ENCODE measurements at regions not wholly inside any gene's neighbourhood (a gene's known extent, or its start where the extent isn't known, plus 50 kb on each side); places are given as distances from the start of the nearest gene placed in this dataset.
A peak's percentile ranks its signal among the peaks of the same experiment; 100 is the strongest.

- Histone ChIP-seq H3K36me3 (ENCODE audit: control insufficient read depth in 1 of 2, insufficient read depth in 2 of 2, low read length in 1 of 2) (no peaks in the 10 kb centered on the region), H3K4me1 (ENCODE audit: control insufficient read depth in 1 of 2, insufficient read depth in 2 of 2, low read length in 2 of 2) (peaks cover 0 to 2% of the 10 kb centered on the region in 2 donors), H3K27me3 (ENCODE audit: control insufficient read depth in 1 of 2, insufficient read depth in 2 of 2, low read length in 1 of 2) (no peaks in the 10 kb centered on the region), H3K4me3 (ENCODE audit: low read length in 2 of 2) (no peak overlapping the region), H3K9me3 (ENCODE audit: control insufficient read depth, low read length) (no peaks in the 10 kb centered on the region), H3K27ac (ENCODE audit: low read depth in 1 of 2, low read length in 2 of 2) (peak overlapping the region in 1 of 2 donors; percentile 70)
- WGBS, 2 donors = 14 to 16% methylated on average over 4 of the region's 4 CpGs
- ATAC-seq (ENCODE audit: low FRiP score) = no peak
- intact Hi-C loops (cut with DNase I) = no loop called here
- DNase-seq = peak in 1 of 2 donors; percentile 53
These were observed 379.0 kb downstream of the STIM2 start for GRCh38 chr4:27239641-27240040.

GRCh38 chr4:27242217-27242616 lies 381.6 kb downstream of the STIM2 start:
- ATAC-seq (ENCODE audit: low FRiP score) (no peak), DNase-seq (no peak)
- Histone ChIP-seq H3K9me3 (ENCODE audit: control insufficient read depth, low read length) (no peaks in the 10 kb centered on the region), H3K27ac (ENCODE audit: low read depth in 1 of 2, low read length in 2 of 2) (no peak overlapping the region), H3K4me3 (ENCODE audit: low read length in 2 of 2) (no peak overlapping the region), H3K27me3 (ENCODE audit: control insufficient read depth in 1 of 2, insufficient read depth in 2 of 2, low read length in 1 of 2) (no peaks in the 10 kb centered on the region), H3K4me1 (ENCODE audit: control insufficient read depth in 1 of 2, insufficient read depth in 2 of 2, low read length in 2 of 2) (peaks cover 2 to 3% of the 10 kb centered on the region in 2 donors), H3K36me3 (ENCODE audit: control insufficient read depth in 1 of 2, insufficient read depth in 2 of 2, low read length in 1 of 2) (no peaks in the 10 kb centered on the region)
- intact Hi-C loops (cut with DNase I) = no loop called here

GRCh38 chr4:27245216-27245615 lies 384.6 kb downstream of the STIM2 start:
- intact Hi-C loops (cut with DNase I) = no loop called here
- 14 to 42% methylated on average over 1 of the region's 1 CpG for WGBS, 2 donors

GRCh38 chr4:27248829-27249228 lies 388.2 kb downstream of the STIM2 start:
- WGBS, 2 donors = 3 to 4% methylated on average over 2 of the region's 2 CpGs
- Histone ChIP-seq H3K36me3 (ENCODE audit: control insufficient read depth in 1 of 2, insufficient read depth in 2 of 2, low read length in 1 of 2) (no peaks in the 10 kb centered on the region), H3K27ac (ENCODE audit: low read depth in 1 of 2, low read length in 2 of 2) (peak overlapping the region; percentile 75 to 87), H3K27me3 (ENCODE audit: control insufficient read depth in 1 of 2, insufficient read depth in 2 of 2, low read length in 1 of 2) (no peaks in the 10 kb centered on the region), H3K9me3 (ENCODE audit: control insufficient read depth, low read length) (peaks cover 1% of the 10 kb centered on the region), H3K4me3 (ENCODE audit: low read length in 2 of 2) (no peak overlapping the region), H3K4me1 (ENCODE audit: control insufficient read depth in 1 of 2, insufficient read depth in 2 of 2, low read length in 2 of 2) (peaks cover 8 to 18% of the 10 kb centered on the region in 2 donors)
- DNase-seq = no peak
- ATAC-seq (ENCODE audit: low FRiP score) = peak; percentile 82
- intact Hi-C loops (cut with DNase I) = no loop called here

More at GRCh38 chr4:27245216-27245615, 384.6 kb downstream of the STIM2 start:
- Histone ChIP-seq H3K4me3 (ENCODE audit: low read length in 2 of 2) (no peak overlapping the region), H3K36me3 (ENCODE audit: control insufficient read depth in 1 of 2, insufficient read depth in 2 of 2, low read length in 1 of 2) (no peaks in the 10 kb centered on the region), H3K4me1 (ENCODE audit: control insufficient read depth in 1 of 2, insufficient read depth in 2 of 2, low read length in 2 of 2) (peaks cover 3 to 7% of the 10 kb centered on the region in 2 donors), H3K27me3 (ENCODE audit: control insufficient read depth in 1 of 2, insufficient read depth in 2 of 2, low read length in 1 of 2) (no peaks in the 10 kb centered on the region), H3K27ac (ENCODE audit: low read depth in 1 of 2, low read length in 2 of 2) (no peak overlapping the region), H3K9me3 (ENCODE audit: control insufficient read depth, low read length) (peaks cover 1% of the 10 kb centered on the region)
- DNase-seq (no peak), ATAC-seq (ENCODE audit: low FRiP score) (no peak)

GRCh38 chr4:27251771-27252170 lies 391.1 kb downstream of the STIM2 start:
- 0 to 7% methylated on average over 2 of the region's 2 CpGs for WGBS, 2 donors
- ATAC-seq (ENCODE audit: low FRiP score) (peak; percentile 70), DNase-seq (peak in 1 of 2 donors; percentile 42)
- intact Hi-C loops (cut with DNase I) = no loop called here
- Histone ChIP-seq H3K4me3 (ENCODE audit: low read length in 2 of 2) (no peak overlapping the region), H3K9me3 (ENCODE audit: control insufficient read depth, low read length) (peaks cover 1% of the 10 kb centered on the region), H3K36me3 (ENCODE audit: control insufficient read depth in 1 of 2, insufficient read depth in 2 of 2, low read length in 1 of 2) (no peaks in the 10 kb centered on the region), H3K4me1 (ENCODE audit: control insufficient read depth in 1 of 2, insufficient read depth in 2 of 2, low read length in 2 of 2) (peaks cover 8 to 16% of the 10 kb centered on the region in 2 donors), H3K27me3 (ENCODE audit: control insufficient read depth in 1 of 2, insufficient read depth in 2 of 2, low read length in 1 of 2) (no peaks in the 10 kb centered on the region), H3K27ac (ENCODE audit: low read depth in 1 of 2, low read length in 2 of 2) (peak overlapping the region; percentile 57 to 89)

GRCh38 chr4:27267339-27267969 lies 406.8 kb downstream of the STIM2 start:
- intact Hi-C loops (cut with DNase I) = no loop called here
- no peak overlapping the region for H3K4me3 ChIP-seq (ENCODE audit: low read length in 2 of 2)
- no peak overlapping the region for H3K27ac ChIP-seq (ENCODE audit: low read depth in 1 of 2, low read length in 2 of 2)
- H3K36me3 ChIP-seq (ENCODE audit: control insufficient read depth in 1 of 2, insufficient read depth in 2 of 2, low read length in 1 of 2) = no peaks in the 10 kb centered on the region
- DNase-seq = no peak
- H3K9me3 ChIP-seq (ENCODE audit: control insufficient read depth, low read length) = no peaks in the 10 kb centered on the region
- H3K27me3 ChIP-seq (ENCODE audit: control insufficient read depth in 1 of 2, insufficient read depth in 2 of 2, low read length in 1 of 2) = no peaks in the 10 kb centered on the region
- no peaks in the 10 kb centered on the region for H3K4me1 ChIP-seq (ENCODE audit: control insufficient read depth in 1 of 2, insufficient read depth in 2 of 2, low read length in 2 of 2)
- ATAC-seq (ENCODE audit: low FRiP score) = peak; percentile 51
- WGBS, 2 donors = 73% methylated on average over 7 of the region's 7 CpGs

GRCh38 chr4:27267970-27268355 lies 407.3 kb downstream of the STIM2 start:
- Histone ChIP-seq H3K27me3 (ENCODE audit: control insufficient read depth in 1 of 2, insufficient read depth in 2 of 2, low read length in 1 of 2) (no peaks in the 10 kb centered on the region), H3K27ac (ENCODE audit: low read depth in 1 of 2, low read length in 2 of 2) (no peak overlapping the region), H3K9me3 (ENCODE audit: control insufficient read depth, low read length) (no peaks in the 10 kb centered on the region), H3K4me3 (ENCODE audit: low read length in 2 of 2) (no peak overlapping the region), H3K4me1 (ENCODE audit: control insufficient read depth in 1 of 2, insufficient read depth in 2 of 2, low read length in 2 of 2) (no peaks in the 10 kb centered on the region), H3K36me3 (ENCODE audit: control insufficient read depth in 1 of 2, insufficient read depth in 2 of 2, low read length in 1 of 2) (no peaks in the 10 kb centered on the region)
- ATAC-seq (ENCODE audit: low FRiP score) (no peak), DNase-seq (no peak)
- intact Hi-C loops (cut with DNase I) = no loop called here
- 86 to 89% methylated on average over 4 of the region's 4 CpGs for WGBS, 2 donors

- H3K27me3 ChIP-seq (ENCODE audit: control insufficient read depth in 1 of 2, insufficient read depth in 2 of 2, low read length in 1 of 2) = no peaks in the 10 kb centered on the region
- 88 to 90% methylated on average over 1 of the region's 1 CpG for WGBS, 2 donors
- H3K4me1 ChIP-seq (ENCODE audit: control insufficient read depth in 1 of 2, insufficient read depth in 2 of 2, low read length in 2 of 2) = no peaks in the 10 kb centered on the region
- ATAC-seq (ENCODE audit: low FRiP score) (no peak), DNase-seq (no peak)
- no peaks in the 10 kb centered on the region for H3K9me3 ChIP-seq (ENCODE audit: control insufficient read depth, low read length)
- no peaks in the 10 kb centered on the region for H3K36me3 ChIP-seq (ENCODE audit: control insufficient read depth in 1 of 2, insufficient read depth in 2 of 2, low read length in 1 of 2)
- no peak overlapping the region for H3K4me3 ChIP-seq (ENCODE audit: low read length in 2 of 2)
- intact Hi-C loops (cut with DNase I) = no loop called here
- H3K27ac ChIP-seq (ENCODE audit: low read depth in 1 of 2, low read length in 2 of 2) = no peak overlapping the region
These were observed 409.8 kb downstream of the STIM2 start for GRCh38 chr4:27270435-27270834.

DNA sequence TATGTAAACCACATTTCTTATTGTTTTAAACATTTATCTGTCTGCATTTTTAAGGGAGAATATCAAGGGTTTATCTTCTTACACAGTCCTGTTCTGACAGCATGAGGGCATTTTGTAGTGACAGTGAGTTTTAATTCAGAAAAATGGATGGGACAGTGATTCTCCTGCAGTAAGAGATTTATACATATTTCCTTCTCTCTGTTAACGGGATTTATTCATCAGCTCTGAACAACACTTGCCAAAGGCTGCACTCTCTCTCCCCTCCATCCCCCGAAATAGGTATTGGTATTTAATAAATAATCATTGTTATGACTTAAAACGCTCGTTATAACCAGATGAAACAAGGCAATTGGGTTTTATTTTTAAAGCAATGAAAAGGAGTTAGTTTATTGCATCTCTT lies 410.9 kb downstream of the STIM2 start:
- Histone ChIP-seq H3K27me3 (ENCODE audit: control insufficient read depth in 1 of 2, insufficient read depth in 2 of 2, low read length in 1 of 2) (no peaks in the 10 kb centered on the region), H3K4me1 (ENCODE audit: control insufficient read depth in 1 of 2, insufficient read depth in 2 of 2, low read length in 2 of 2) (no peaks in the 10 kb centered on the region), H3K9me3 (ENCODE audit: control insufficient read depth, low read length) (no peaks in the 10 kb centered on the region), H3K27ac (ENCODE audit: low read depth in 1 of 2, low read length in 2 of 2) (no peak overlapping the region), H3K36me3 (ENCODE audit: control insufficient read depth in 1 of 2, insufficient read depth in 2 of 2, low read length in 1 of 2) (no peaks in the 10 kb centered on the region), H3K4me3 (ENCODE audit: low read length in 2 of 2) (no peak overlapping the region)
- no peak for ATAC-seq (ENCODE audit: low FRiP score)
- intact Hi-C loops (cut with DNase I) = no loop called here
- 70 to 79% methylated on average over 4 of the region's 4 CpGs for WGBS, 2 donors
- no peak for DNase-seq
